ENCODE measurements at regions not wholly inside any gene's neighbourhood (a gene's known extent, or its start where the extent isn't known, plus 50 kb on each side); places are given as distances from the start of the nearest gene placed in this dataset.

GRCh38 chr16:54458923-54459322, 172.3 kb upstream of the IRX3 start:
- H2AFZ ChIP-seq = no peak overlapping the region
- no peaks in the 10 kb centered on the region for H4K20me1 ChIP-seq (replicated peaks; ENCODE audit: insufficient read depth)
- Mint-ChIP-seq H3K36me3 (ENCODE audit: low read depth) (peaks cover 6% of the 10 kb centered on the region), H3K27ac (no peak overlapping the region), H3K4me3 (no peak overlapping the region), H3K4me1 (peaks cover 48% of the 10 kb centered on the region), H3K9me3 (peaks cover 8% of the 10 kb centered on the region; the same call in 2 of the 3 replicates), H3K27me3 (ENCODE audit: insufficient read depth, low read depth, poor library complexity) (peaks cover 2% of the 10 kb centered on the region)
- no peaks in the 10 kb centered on the region for H3F3A ChIP-seq (replicated peaks; ENCODE audit: low read depth)
- ATAC-seq (no peak), DNase-seq (ENCODE audit: low spot score) (no peak)
- no peak overlapping the region for H3K4me2 ChIP-seq
- H3K9me2 ChIP-seq (ENCODE audit: insufficient read depth) = 0 out of 2 replicates have a peak, but pooled peaks cover 3% of the 10 kb centered on the region
- no peak overlapping the region for H3K4me3 ChIP-seq
- H3K79me2 ChIP-seq (replicated peaks; ENCODE audit: insufficient read depth) = no peaks in the 10 kb centered on the region
- H3K36me3 ChIP-seq (ENCODE audit: insufficient read depth) = no peaks in the 10 kb centered on the region
- H3K4me1 ChIP-seq (ENCODE audit: insufficient read depth) = peaks cover 41% of the 10 kb centered on the region
- H3K27me3 ChIP-seq (ENCODE audit: insufficient read depth) = no peaks in the 10 kb centered on the region
- TF ChIP-seq EZH2phosphoT487 (IDR thresholded peaks at IDR 0.05; ENCODE audit: unreplicated experiment) (no peak), ETS1 (IDR thresholded peaks at IDR 0.05) (no peak), CREB1 (CRISPR knock-in tag; IDR thresholded peaks at IDR 0.05; ENCODE audit: low read depth) (no peak), ZNF114 (CRISPR knock-in tag; IDR thresholded peaks at IDR 0.05) (no peak), ZNF331 (CRISPR knock-in tag; IDR thresholded peaks at IDR 0.05; ENCODE audit: low read depth) (no peak), CTCF (conservative IDR thresholded peaks at IDR 0.05; ENCODE audit: low read depth in 2 of 2) (no peak), ZNF462 (CRISPR knock-in tag; IDR thresholded peaks at IDR 0.05) (no peak), POLR2AphosphoS5 (IDR thresholded peaks at IDR 0.05; ENCODE audit: low read depth) (no peak), JUNB (IDR thresholded peaks at IDR 0.05; ENCODE audit: unreplicated experiment) (no peak)
- H3K27ac ChIP-seq (ENCODE audit: low read depth) = no peak overlapping the region
